Stomach (tissue), 8 donors: ENCODE measurements at regions not wholly inside any gene's neighbourhood (a gene's known extent, or its start where the extent isn't known, plus 50 kb on each side); places are given as distances from the start of the nearest gene placed in this dataset.
A peak's percentile ranks its signal among the peaks of the same experiment; 100 is the strongest.

Experiments used
- DNase-seq, 2 donors: peaks; one replicate each; pipeline versions ENCODE4 v3.0.0 to v3.0.0-alpha.2; 2013 to 2019
- H3K27ac ChIP-seq, 5 donors: fragments of 200-600 bp in 4 of 5; sonication (generic) in 4 of 5; one replicate each; pipeline ENCODE4 v1.5.1; 2013 to 2019; ENCODE audit warnings: mild to moderate bottlenecking in 1 of 5, moderate library complexity in 1 of 5
- H3K27me3 ChIP-seq, 3 donors: fragments of 200-600 bp; sonication (generic); one replicate each; pipeline ENCODE4 v1.5.1; 2017 to 2019; ENCODE audit warnings: mixed run types in 1 of 3
- H3K36me3 ChIP-seq, 4 donors: fragments of 200-600 bp; sonication (generic); 1 replicate in 3 of 4; 2 replicates in 1 of 4; pipeline ENCODE4 v1.5.1; 2016 to 2019
- H3K4me1 ChIP-seq, 4 donors: fragments of 200-600 bp; sonication (generic); one replicate each; pipeline ENCODE4 v1.5.1; 2016 to 2019
- H3K4me3 ChIP-seq, 4 donors: fragments of 200-600 bp; sonication (generic) in 3 of 4; one replicate each; pipeline ENCODE4 v1.5.1; 2016 to 2019; ENCODE audit warnings: mild to moderate bottlenecking in 1 of 4
- H3K9me3 ChIP-seq, 4 donors: fragments of 200-600 bp; sonication (generic); one replicate each; pipeline ENCODE4 v1.5.1; 2016 to 2019
- EP300 ChIP-seq: sonication (generic); formaldehyde crosslinking; IDR thresholded peaks from one replicate; pipeline ENCODE4 v1.6.1; 2017; ENCODE audit warnings: antibody characterized with exemption
- POLR2A ChIP-seq, 4 donors: fragments of 450-650 bp; IDR thresholded peaks; one replicate each; pipeline ENCODE4 v1.6.1; 2016; ENCODE audit warnings: antibody characterized with exemption in 4 of 4, control low read depth in 2 of 4, mild to moderate bottlenecking in 1 of 4, moderate library complexity in 1 of 4
- POLR2AphosphoS5 ChIP-seq, 3 donors: sonication (generic); formaldehyde crosslinking; IDR thresholded peaks; one replicate each; pipeline ENCODE4 v1.6.1; 2016; ENCODE audit warnings: antibody characterized with exemption in 3 of 3
- WGBS, 5 donors: extraction: QIAGEN DNeasy Blood & Tissue Kit in 3 of 5; methylation state at CpG; one replicate each; pipeline versions ENCODE4 v1.1.5 to v1.1.7; 2013 to 2018; 5-methylcytosine and 5-hydroxymethylcytosine counted together
- intact Hi-C: fragments of 100-400 bp; cut with DNase I; formaldehyde crosslinking; loops from one replicate; pipeline ENCODE4 v1.15.1; 2023; ENCODE audit warnings: low total_unique reads
- TF ChIP-seq, protein P1 (sequence below), 7 experiments: fragments of 450-650 bp in 4 of 7; fragments of 200-600 bp in 3 of 7; sonication (generic) in 3 of 7; IDR thresholded peaks; one replicate each; pipeline ENCODE4 v1.5.1; 2016 to 2019; ENCODE audit warnings: antibody characterized with exemption in 7 of 7, control low read depth in 2 of 7, mild to moderate bottlenecking in 1 of 7
- donor health status: healthy with polysubstance abuse.
- donor health status: Bipolar disorder and iron deficiency.
- donor health status: healthy.

DNA sequence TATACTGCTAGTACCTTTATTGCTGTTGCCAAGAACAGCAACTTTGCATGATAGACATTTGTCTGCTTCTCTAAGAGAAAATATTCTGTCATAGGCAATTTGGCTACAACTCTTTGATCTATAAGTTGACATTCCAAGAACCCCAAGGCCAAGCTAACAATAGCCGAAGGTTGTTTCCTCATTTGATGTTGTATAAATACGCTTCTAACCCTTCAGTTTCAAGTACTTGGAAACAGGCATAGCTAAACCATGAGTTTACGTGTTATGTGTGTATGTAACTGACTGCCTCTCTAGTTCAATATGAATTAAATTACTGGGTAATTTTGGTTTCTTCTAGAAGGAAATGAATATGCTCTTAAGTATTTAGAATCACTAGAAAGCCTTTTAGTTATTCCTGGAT, 1034.0 kb downstream of the TLE4 start:
- H3K4me1 ChIP-seq = peaks cover 0 to 5% (median 0%) of the 10 kb centered on the region in 4 donors

DNA sequence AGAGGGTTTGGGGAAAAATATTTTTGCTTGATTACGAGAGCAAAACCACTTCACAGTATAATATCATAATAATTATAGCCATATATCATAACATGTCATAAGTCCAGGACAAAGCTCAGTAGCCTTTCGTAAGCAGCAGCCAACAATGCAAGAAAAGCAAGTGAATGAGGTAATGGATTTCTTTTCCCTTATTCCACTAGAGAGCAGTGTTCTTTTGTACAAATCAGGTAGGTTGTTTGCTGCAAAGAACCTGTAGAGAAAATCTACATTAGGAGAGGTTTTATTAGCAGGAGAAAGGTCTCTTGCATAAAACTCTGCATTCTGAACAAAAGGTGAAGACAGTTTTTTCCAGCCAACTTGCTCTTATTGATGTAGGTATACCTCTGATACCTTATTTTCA, 1033.4 kb downstream of the TLE4 start:
- TF ChIP-seq, protein P1, sequence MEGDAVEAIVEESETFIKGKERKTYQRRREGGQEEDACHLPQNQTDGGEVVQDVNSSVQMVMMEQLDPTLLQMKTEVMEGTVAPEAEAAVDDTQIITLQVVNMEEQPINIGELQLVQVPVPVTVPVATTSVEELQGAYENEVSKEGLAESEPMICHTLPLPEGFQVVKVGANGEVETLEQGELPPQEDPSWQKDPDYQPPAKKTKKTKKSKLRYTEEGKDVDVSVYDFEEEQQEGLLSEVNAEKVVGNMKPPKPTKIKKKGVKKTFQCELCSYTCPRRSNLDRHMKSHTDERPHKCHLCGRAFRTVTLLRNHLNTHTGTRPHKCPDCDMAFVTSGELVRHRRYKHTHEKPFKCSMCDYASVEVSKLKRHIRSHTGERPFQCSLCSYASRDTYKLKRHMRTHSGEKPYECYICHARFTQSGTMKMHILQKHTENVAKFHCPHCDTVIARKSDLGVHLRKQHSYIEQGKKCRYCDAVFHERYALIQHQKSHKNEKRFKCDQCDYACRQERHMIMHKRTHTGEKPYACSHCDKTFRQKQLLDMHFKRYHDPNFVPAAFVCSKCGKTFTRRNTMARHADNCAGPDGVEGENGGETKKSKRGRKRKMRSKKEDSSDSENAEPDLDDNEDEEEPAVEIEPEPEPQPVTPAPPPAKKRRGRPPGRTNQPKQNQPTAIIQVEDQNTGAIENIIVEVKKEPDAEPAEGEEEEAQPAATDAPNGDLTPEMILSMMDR (IDR thresholded peaks at IDR 0.05) = peak in 2 of 7 experiments; percentile 29 to 30
- no peak for TF ChIP-seq EP300
- Histone ChIP-seq H3K27ac (no peak overlapping the region), H3K4me1 (peaks cover 0 to 5% (median 0%) of the 10 kb centered on the region in 4 donors), H3K27me3 (no peaks in the 10 kb centered on the region), H3K9me3 (no peaks in the 10 kb centered on the region), H3K36me3 (no peaks in the 10 kb centered on the region), H3K4me3 (no peak overlapping the region)
- DNase-seq = peak in 1 of 2 donors; percentile 72
- intact Hi-C loops = no loop called here
- WGBS, 5 donors = 33 to 48% (median 42%) methylated on average over 2 of the region's 2 CpGs

More for the DNA sequence above, 1034.0 kb downstream of the TLE4 start:
- Histone ChIP-seq H3K27me3 (no peaks in the 10 kb centered on the region), H3K36me3 (no peaks in the 10 kb centered on the region), H3K9me3 (no peaks in the 10 kb centered on the region), H3K27ac (no peak overlapping the region), H3K4me3 (no peak overlapping the region)
- 38 to 61% (median 51%) methylated on average over 3 of the region's 3 CpGs for WGBS, 5 donors
- TF ChIP-seq POLR2AphosphoS5 (IDR thresholded peaks at IDR 0.05) = no peak
- TF ChIP-seq, protein P1 (IDR thresholded peaks at IDR 0.05) = no peak
- TF ChIP-seq EP300 = no peak
- TF ChIP-seq POLR2A (IDR thresholded peaks at IDR 0.05) = no peak
- no peak for DNase-seq
- intact Hi-C loops = no loop called here

DNA sequence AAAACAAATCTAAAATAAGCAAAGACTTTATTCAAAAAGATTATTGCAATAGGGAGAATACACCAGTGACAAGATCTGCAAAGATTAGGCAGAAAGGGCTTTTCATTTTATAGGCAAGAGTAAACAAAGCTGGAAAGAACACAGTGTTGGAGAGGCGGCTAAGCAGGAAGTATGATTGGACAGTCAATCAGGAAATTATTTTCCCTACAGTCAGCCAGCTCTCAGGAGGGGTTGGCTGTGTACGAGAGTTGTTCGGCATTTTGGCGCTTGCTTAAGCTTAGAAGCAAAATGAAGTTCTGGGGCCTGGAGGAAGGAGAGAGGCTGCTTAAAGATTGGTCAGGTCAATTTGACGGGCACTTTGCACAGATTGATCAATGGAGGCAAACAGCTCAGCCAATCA, 1030.5 kb downstream of the TLE4 start:
- no peak overlapping the region for H3K4me3 ChIP-seq
- TF ChIP-seq POLR2A (IDR thresholded peaks at IDR 0.05) = no peak
- TF ChIP-seq, protein P1 (IDR thresholded peaks at IDR 0.05) = no peak
- TF ChIP-seq POLR2AphosphoS5 (IDR thresholded peaks at IDR 0.05) = no peak
- TF ChIP-seq EP300 = no peak
- intact Hi-C loops = no loop called here
- H3K4me1 ChIP-seq = peaks cover 0 to 5% (median 0%) of the 10 kb centered on the region in 4 donors
- H3K27ac ChIP-seq = no peak overlapping the region
- H3K27me3 ChIP-seq = no peaks in the 10 kb centered on the region
- no peaks in the 10 kb centered on the region for H3K36me3 ChIP-seq
- H3K9me3 ChIP-seq = no peaks in the 10 kb centered on the region
- peak in 1 of 2 donors; percentile 21 for DNase-seq
- 48 to 69% (median 58%) methylated on average over 5 of the region's 5 CpGs for WGBS, 5 donors

DNA sequence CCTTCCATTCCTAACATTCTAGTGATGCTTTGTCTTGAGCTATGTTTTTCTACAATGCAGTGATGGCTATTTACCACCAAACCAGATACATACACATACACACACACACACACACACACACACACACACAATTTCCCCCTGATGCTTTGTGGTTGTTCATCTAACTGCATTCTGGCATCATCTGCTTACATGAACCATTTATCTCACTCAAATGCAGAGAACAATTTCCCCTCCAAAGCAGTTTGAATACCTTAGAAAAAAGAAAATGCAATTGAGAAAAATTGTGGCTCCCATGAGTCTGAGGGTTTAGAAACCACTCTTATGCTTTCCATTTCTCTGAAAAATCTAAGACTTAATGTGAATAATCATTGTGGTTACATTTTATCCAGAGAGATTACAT, 1024.8 kb downstream of the TLE4 start:
- no peak overlapping the region for H3K4me3 ChIP-seq
- no peaks in the 10 kb centered on the region for H3K36me3 ChIP-seq
- no peak overlapping the region for H3K27ac ChIP-seq
- H3K4me1 ChIP-seq = no peaks in the 10 kb centered on the region
- DNase-seq = no peak
- TF ChIP-seq POLR2A (IDR thresholded peaks at IDR 0.05) = no peak
- no peak for TF ChIP-seq POLR2AphosphoS5 (IDR thresholded peaks at IDR 0.05)
- TF ChIP-seq EP300 = no peak
- TF ChIP-seq, protein P1 (IDR thresholded peaks at IDR 0.05) = no peak
- no peaks in the 10 kb centered on the region for H3K27me3 ChIP-seq
- intact Hi-C loops = no loop called here
- peaks cover 0 to 3% (median 0%) of the 10 kb centered on the region in 4 donors for H3K9me3 ChIP-seq
